ENCODE measurements at regions not wholly inside any gene's neighbourhood (a gene's known extent, or its start where the extent isn't known, plus 50 kb on each side); places are given as distances from the start of the nearest gene placed in this dataset.
"Not testable (repeated sequence)": the region's sequence is repeated elsewhere in the genome, so short reads cannot be mapped to it uniquely, and the experiment has no call there.

DNA sequence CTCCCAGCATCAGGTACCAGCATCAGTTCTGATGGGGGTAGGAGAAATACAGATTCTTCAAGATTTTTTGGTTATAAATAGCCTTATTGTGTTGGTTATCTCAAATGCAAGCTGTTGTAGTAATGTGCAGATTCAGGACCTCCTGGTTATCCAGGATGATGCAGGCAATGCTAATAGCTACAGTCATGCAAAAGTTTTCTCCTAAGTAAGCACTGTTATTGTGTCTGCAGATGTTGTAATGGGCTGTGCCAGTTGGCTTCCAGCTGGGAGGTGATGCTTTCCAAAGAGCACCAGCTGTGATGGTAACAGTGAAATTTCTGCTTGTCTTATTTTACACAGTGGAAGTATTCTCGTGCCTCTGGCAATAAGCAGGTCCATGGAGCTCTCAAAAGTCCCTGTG lies 719.2 kb upstream of the CTNND2 start:
- no peak overlapping the region for H3K27ac Mint-ChIP-seq
- TF ChIP-seq, protein P1, sequence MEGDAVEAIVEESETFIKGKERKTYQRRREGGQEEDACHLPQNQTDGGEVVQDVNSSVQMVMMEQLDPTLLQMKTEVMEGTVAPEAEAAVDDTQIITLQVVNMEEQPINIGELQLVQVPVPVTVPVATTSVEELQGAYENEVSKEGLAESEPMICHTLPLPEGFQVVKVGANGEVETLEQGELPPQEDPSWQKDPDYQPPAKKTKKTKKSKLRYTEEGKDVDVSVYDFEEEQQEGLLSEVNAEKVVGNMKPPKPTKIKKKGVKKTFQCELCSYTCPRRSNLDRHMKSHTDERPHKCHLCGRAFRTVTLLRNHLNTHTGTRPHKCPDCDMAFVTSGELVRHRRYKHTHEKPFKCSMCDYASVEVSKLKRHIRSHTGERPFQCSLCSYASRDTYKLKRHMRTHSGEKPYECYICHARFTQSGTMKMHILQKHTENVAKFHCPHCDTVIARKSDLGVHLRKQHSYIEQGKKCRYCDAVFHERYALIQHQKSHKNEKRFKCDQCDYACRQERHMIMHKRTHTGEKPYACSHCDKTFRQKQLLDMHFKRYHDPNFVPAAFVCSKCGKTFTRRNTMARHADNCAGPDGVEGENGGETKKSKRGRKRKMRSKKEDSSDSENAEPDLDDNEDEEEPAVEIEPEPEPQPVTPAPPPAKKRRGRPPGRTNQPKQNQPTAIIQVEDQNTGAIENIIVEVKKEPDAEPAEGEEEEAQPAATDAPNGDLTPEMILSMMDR (IDR thresholded peaks at IDR 0.05; ENCODE audit: unreplicated experiment in 3 of 3): no peak
- H3K9me3 Mint-ChIP-seq: peaks cover 6% of the 10 kb centered on the region
- H3K36me3 Mint-ChIP-seq (ENCODE audit: low read depth): no peaks in the 10 kb centered on the region
- no peaks in the 10 kb centered on the region for H3K27me3 Mint-ChIP-seq (ENCODE audit: low read depth)
- no peak overlapping the region for H3K4me3 Mint-ChIP-seq
- no peaks in the 10 kb centered on the region for H3K4me1 Mint-ChIP-seq

DNA sequence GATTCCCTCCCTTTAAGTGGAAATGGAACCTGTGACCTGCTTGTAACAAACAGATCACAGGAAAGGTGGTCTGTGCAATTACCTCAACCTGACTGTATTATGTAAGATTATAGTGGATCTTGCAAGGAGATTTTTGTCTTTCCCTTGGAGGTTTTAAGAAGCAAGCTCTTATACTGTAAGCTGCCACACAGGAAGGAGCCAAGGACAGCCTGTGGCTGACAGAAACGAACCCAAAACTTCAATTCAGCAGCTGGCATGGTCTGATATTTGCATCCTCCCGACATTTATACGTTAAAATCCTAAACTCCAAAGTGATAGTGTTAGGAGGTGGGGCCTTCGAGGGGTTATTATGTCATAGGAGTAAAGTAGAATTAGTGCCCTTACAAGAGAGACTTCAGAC lies 711.8 kb upstream of the CTNND2 start:
- Mint-ChIP-seq H3K9me3 (peaks cover 18% of the 10 kb centered on the region), H3K27ac (no peak overlapping the region), H3K4me3 (no peak overlapping the region), H3K36me3 (ENCODE audit: low read depth) (no peaks in the 10 kb centered on the region), H3K4me1 (no peaks in the 10 kb centered on the region), H3K27me3 (ENCODE audit: low read depth) (no peaks in the 10 kb centered on the region)
- TF ChIP-seq, protein P1 (IDR thresholded peaks at IDR 0.05; ENCODE audit: unreplicated experiment in 3 of 3): no peak

DNA sequence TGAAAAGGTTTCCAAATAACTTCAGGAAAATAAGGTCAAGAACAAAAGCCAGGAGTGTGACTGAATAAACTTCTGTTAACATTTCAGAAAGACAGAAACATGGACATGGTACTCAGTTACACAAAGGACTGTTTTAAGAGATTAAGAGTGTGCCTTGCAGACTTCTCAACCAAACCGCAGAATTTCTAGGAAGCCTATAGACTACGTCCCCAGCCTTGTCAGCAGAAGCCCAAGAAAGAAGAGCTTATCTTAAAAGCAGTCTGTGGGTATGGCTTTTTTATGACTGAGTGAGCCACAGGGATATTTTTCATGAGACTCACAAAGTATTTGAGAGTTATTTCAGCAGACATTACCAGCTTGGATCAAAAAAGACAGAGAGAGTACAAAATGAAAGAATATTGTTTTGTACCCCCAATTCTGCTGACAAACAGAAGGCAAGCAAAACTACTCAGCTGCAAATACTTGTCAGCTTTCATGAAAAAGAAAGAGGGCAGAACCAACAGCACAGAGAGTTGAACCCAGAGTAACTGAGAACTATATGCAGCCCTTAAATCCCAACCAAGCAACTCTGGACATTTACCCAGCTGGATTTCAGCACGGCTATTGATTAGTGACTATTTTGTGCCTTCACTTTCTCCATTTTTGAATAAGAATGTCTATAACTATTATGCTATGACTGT lies 711.0 kb upstream of the CTNND2 start:
- Mint-ChIP-seq H3K36me3 (ENCODE audit: low read depth) (no peaks in the 10 kb centered on the region), H3K4me3 (no peak overlapping the region), H3K9me3 (peaks cover 19% of the 10 kb centered on the region), H3K27me3 (ENCODE audit: low read depth) (no peaks in the 10 kb centered on the region), H3K4me1 (no peaks in the 10 kb centered on the region), H3K27ac (no peak overlapping the region)
- TF ChIP-seq, protein P1 (IDR thresholded peaks at IDR 0.05; ENCODE audit: unreplicated experiment in 3 of 3): no peak

DNA sequence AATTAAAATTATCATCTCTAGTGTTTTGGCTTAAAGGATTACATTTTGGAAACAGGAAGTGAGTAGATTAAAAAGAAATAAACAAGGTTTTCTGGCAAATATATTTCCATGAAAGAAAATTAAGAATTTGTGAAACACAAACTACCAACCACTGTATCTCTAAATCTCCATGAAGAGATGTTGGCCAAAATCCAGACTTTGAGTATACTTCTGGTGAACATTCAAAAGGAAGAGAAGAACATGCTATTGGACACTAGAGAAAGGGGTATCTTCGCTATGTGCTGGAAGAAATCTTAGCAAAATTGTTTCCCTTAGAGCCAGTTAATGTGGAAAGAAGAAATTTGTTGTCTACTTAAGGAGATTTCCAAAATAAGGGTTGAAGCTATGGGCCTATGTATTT lies 710.4 kb upstream of the CTNND2 start:
- Mint-ChIP-seq H3K27ac (no peak overlapping the region), H3K9me3 (peaks cover 15% of the 10 kb centered on the region), H3K27me3 (ENCODE audit: low read depth) (no peaks in the 10 kb centered on the region), H3K36me3 (ENCODE audit: low read depth) (no peaks in the 10 kb centered on the region), H3K4me3 (no peak overlapping the region), H3K4me1 (no peaks in the 10 kb centered on the region)
- TF ChIP-seq, protein P1 (IDR thresholded peaks at IDR 0.05; ENCODE audit: unreplicated experiment in 3 of 3): no peak

DNA sequence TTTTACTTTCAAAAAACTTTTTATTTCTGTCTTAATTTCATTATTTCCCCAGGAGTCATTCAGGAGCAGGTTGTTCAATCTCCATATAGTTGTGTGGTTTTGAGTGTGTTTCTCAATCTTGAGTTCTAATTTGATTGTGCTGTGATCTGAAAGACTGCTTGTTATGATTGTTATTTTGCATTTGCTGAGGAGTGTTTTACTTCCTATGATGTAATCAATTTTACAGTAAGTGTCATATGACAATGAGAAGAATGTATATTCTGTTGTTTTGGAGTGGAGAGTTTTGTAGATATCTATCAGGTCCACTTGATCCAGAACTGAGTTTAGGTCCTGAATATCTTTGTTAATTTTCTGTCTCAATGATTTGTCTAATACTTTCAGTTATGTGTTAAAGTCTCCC lies 706.9 kb upstream of the CTNND2 start:
- H3K4me3 Mint-ChIP-seq: no peak overlapping the region
- TF ChIP-seq, protein P1 (IDR thresholded peaks at IDR 0.05; ENCODE audit: unreplicated experiment in 3 of 3): no peak
- peaks cover 7% of the 10 kb centered on the region for H3K9me3 Mint-ChIP-seq
- H3K27ac Mint-ChIP-seq: no peak overlapping the region
- no peaks in the 10 kb centered on the region for H3K36me3 Mint-ChIP-seq (ENCODE audit: low read depth)
- H3K27me3 Mint-ChIP-seq (ENCODE audit: low read depth): peaks cover 3% of the 10 kb centered on the region
- H3K4me1 Mint-ChIP-seq: no peaks in the 10 kb centered on the region

DNA sequence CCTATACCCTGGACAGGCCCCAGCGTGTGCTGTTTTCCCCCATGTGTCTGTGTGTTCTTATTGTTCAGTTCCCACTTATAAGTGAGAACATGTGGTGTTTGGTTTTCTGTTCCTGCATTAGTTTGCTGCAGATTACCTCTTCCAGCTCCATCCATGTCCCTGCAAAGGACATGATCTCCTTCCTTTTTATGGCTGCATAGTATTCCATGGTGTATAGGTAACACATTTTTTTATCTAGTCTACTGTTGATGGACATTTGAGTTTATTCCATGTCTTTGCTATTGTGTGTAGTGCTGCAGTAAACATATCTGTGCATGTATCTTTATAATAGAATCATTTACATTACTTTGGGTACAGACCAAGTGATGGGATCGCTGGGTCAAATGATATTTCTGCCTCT lies 703.6 kb upstream of the CTNND2 start:
- not testable (repeated sequence) for H3K27me3 Mint-ChIP-seq (ENCODE audit: low read depth); H3K36me3 Mint-ChIP-seq (ENCODE audit: low read depth); H3K27ac Mint-ChIP-seq; H3K4me1 Mint-ChIP-seq; H3K4me3 Mint-ChIP-seq; H3K9me3 Mint-ChIP-seq

Measured in nephron (organoid).